ENCODE measurements at regions not wholly inside any gene's neighbourhood (a gene's known extent, or its start where the extent isn't known, plus 50 kb on each side); places are given as distances from the start of the nearest gene placed in this dataset.
"Not testable (repeated sequence)": the region's sequence is repeated elsewhere in the genome, so short reads cannot be mapped to it uniquely, and the experiment has no call there.

DNA sequence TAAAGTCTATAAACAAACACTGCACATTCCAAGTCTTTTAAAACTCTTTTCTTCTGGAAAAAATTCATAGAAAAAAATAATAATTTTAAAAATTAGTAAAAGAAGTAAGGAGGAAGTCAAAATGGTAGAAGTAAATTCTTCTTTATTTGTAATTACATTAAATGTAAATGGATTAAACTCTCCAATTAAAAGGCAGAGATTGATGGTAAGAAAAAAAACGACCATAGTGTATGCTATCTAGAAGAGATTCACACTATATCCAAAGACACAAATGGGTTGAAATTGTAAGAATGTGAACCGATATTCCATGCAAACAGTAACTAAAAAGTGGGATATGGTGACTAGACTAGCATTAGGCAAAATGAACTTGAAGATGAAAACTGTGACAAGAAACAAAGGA lies 1196.1 kb upstream of the CDH2 start:
- Histone ChIP-seq H3K27me3 (no peaks in the 10 kb centered on the region), H3K9me3 (no peaks in the 10 kb centered on the region), H3K27ac (no peak overlapping the region), H3K4me3 (no peak overlapping the region), H3K4me1 (no peaks in the 10 kb centered on the region), H3K36me3 (no peaks in the 10 kb centered on the region)
- no peak for DNase-seq
- TF ChIP-seq, protein P1, sequence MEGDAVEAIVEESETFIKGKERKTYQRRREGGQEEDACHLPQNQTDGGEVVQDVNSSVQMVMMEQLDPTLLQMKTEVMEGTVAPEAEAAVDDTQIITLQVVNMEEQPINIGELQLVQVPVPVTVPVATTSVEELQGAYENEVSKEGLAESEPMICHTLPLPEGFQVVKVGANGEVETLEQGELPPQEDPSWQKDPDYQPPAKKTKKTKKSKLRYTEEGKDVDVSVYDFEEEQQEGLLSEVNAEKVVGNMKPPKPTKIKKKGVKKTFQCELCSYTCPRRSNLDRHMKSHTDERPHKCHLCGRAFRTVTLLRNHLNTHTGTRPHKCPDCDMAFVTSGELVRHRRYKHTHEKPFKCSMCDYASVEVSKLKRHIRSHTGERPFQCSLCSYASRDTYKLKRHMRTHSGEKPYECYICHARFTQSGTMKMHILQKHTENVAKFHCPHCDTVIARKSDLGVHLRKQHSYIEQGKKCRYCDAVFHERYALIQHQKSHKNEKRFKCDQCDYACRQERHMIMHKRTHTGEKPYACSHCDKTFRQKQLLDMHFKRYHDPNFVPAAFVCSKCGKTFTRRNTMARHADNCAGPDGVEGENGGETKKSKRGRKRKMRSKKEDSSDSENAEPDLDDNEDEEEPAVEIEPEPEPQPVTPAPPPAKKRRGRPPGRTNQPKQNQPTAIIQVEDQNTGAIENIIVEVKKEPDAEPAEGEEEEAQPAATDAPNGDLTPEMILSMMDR (IDR thresholded peaks at IDR 0.05): no peak
- intact Hi-C loops (cut with DNase I; ENCODE audit: low total_unique reads): no loop called here

DNA sequence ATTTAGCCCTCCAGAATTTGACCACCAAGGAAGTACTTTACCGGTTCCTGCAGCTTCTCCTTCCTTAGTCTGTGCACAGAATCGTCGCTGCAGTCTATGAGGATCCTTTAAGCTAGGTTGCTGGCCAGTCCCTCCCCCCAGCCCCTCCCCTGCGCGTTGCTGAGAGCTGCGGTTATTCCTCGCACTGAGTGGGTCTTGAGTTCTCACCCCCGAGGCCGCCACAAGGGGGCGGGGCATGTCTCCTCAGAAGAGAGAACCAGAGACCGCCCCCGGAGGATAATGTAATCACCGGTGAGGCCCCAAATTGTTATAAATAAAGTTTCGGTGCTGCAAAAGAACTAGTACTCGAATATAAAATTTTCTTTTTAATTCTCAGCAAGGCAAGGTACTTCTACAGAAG lies 1184.9 kb upstream of the CDH2 start:
- Histone ChIP-seq H3K27me3 (no peaks in the 10 kb centered on the region), H3K27ac (no peak overlapping the region), H3K36me3 (no peaks in the 10 kb centered on the region), H3K4me3 (no peak overlapping the region), H3K9me3 (no peaks in the 10 kb centered on the region), H3K4me1 (peaks cover 0 to 8% (median 0%) of the 10 kb centered on the region in 4 donors)
- DNase-seq: no peak
- TF ChIP-seq, protein P1 (IDR thresholded peaks at IDR 0.05): no peak
- intact Hi-C loops (cut with DNase I; ENCODE audit: low total_unique reads): no loop called here

DNA sequence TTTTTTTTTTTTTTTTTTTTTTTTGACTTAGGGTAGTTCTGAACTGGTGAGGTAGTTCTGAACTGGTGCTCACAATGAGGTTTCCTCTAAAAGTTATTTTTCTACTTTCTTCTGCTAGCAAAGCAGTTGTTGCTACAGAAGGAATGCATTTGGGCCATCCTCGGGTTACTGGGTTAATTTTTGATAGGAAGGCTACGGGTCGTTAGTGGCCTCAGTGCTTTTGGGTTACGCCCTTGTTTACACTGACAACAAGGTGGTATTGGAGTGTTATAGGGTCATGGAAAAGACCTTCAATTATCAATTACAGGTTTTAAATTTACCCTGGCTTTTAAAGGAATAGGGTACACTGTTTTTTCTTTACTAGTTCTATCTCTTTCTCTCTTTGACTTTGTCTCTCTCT lies 1183.7 kb upstream of the CDH2 start:
- H3K27ac ChIP-seq; H3K36me3 ChIP-seq; H3K4me1 ChIP-seq; H3K9me3 ChIP-seq; intact Hi-C loops (cut with DNase I; ENCODE audit: low total_unique reads); H3K4me3 ChIP-seq; H3K27me3 ChIP-seq; DNase-seq: not testable (repeated sequence)

DNA sequence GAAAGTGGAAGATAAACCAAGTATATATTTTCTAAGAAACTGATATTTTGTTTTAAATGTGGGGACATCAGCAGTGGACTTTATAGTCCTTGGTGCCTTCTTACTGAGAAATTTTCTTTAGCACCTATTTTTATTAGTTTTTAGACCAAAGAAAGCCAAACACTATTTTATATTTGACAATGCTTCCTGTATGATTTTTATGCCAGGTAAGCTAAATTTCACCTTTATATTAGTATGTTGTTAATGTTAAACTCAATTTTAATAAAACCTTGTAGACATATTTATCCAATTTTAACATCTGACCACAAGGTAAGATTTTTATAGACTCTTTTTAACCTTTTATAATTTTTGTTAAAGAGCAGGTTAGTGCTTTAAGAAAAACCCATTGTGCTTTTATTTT lies 1182.3 kb upstream of the CDH2 start:
- H3K4me1 ChIP-seq; H3K4me3 ChIP-seq; intact Hi-C loops (cut with DNase I; ENCODE audit: low total_unique reads); H3K27me3 ChIP-seq; DNase-seq; H3K36me3 ChIP-seq; H3K9me3 ChIP-seq; H3K27ac ChIP-seq: not testable (repeated sequence)

DNA sequence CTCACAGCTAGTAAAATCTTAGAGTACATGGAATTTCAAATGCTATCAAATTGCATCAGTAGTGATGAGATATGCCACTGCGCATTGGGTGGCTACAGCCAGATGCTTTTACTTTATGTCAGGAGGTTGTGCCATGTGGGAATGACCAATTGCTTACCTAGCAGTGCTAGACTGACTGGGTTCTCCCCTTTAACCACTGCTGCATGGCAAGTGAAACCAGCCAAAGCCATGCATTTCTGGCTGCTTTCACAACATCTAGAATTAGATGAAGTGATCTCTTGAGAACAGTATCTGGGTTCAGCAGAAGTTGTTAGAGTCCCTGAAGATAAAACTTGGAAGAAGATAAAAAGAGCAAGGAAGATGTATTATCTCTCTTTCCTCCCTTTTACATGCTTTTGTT lies 1174.2 kb upstream of the CDH2 start:
- H3K4me1 ChIP-seq: no peaks in the 10 kb centered on the region
- H3K9me3 ChIP-seq: no peaks in the 10 kb centered on the region
- DNase-seq: no peak
- TF ChIP-seq, protein P1 (IDR thresholded peaks at IDR 0.05): no peak
- no peak overlapping the region for H3K27ac ChIP-seq
- intact Hi-C loops (cut with DNase I; ENCODE audit: low total_unique reads): no loop called here
- no peaks in the 10 kb centered on the region for H3K36me3 ChIP-seq
- no peak overlapping the region for H3K4me3 ChIP-seq
- H3K27me3 ChIP-seq: no peaks in the 10 kb centered on the region

DNA sequence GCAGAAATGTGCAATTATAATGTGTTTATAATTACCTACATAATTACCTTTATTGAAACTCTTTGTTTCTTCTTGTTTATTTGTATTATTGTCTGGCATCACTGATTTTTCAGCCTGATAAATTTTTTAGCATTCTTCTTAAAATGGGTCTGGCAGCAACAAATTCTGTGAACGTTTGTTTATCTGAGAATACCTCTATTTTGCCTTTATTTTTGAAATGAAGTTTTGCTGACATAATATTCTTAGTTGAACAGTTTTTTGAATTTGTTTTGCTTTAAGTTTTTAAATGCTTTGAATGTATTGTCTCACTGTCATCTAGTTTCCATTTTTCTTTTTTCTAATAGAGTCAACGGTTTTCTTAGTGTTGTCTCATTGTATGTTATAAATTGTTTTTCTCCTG lies 1152.0 kb upstream of the CDH2 start:
- Histone ChIP-seq H3K36me3 (no peaks in the 10 kb centered on the region), H3K9me3 (peaks cover 0 to 10% (median 0%) of the 10 kb centered on the region in 3 donors), H3K4me3 (no peak overlapping the region), H3K27ac (no peak overlapping the region), H3K27me3 (no peaks in the 10 kb centered on the region), H3K4me1 (no peaks in the 10 kb centered on the region)
- intact Hi-C loops (cut with DNase I; ENCODE audit: low total_unique reads): no loop called here
- TF ChIP-seq, protein P1 (IDR thresholded peaks at IDR 0.05): no peak
- DNase-seq: no peak

DNA sequence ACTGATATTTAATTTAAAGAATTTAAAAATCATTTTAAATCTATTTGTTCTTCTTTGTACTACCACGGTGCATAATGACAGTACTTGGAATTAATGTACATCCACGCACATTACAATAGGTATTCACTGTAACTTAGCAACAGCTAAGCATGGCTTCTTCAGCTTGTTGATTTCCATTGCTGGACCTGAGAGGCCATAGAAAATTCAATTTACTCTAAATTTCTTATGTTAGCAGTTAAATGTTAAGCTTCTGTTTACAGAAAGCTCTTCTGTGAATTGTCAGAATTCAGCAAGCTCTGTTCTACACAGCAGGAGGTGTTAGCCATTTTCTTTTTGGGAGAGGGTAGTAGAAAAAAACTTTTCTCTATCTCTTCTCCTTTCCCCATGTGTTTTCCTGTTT lies 1149.3 kb upstream of the CDH2 start:
- Histone ChIP-seq H3K36me3 (no peaks in the 10 kb centered on the region), H3K4me3 (no peak overlapping the region), H3K9me3 (peaks cover 0 to 10% (median 0%) of the 10 kb centered on the region in 3 donors), H3K4me1 (no peaks in the 10 kb centered on the region), H3K27me3 (no peaks in the 10 kb centered on the region), H3K27ac (no peak overlapping the region)
- no peak for DNase-seq
- intact Hi-C loops (cut with DNase I; ENCODE audit: low total_unique reads): no loop called here
- TF ChIP-seq, protein P1 (IDR thresholded peaks at IDR 0.05): no peak

Measured in tibial artery (tissue), 4 donors.